ENCODE measurements at regions not wholly inside any gene's neighbourhood (a gene's known extent, or its start where the extent isn't known, plus 50 kb on each side); places are given as distances from the start of the nearest gene placed in this dataset.

DNA sequence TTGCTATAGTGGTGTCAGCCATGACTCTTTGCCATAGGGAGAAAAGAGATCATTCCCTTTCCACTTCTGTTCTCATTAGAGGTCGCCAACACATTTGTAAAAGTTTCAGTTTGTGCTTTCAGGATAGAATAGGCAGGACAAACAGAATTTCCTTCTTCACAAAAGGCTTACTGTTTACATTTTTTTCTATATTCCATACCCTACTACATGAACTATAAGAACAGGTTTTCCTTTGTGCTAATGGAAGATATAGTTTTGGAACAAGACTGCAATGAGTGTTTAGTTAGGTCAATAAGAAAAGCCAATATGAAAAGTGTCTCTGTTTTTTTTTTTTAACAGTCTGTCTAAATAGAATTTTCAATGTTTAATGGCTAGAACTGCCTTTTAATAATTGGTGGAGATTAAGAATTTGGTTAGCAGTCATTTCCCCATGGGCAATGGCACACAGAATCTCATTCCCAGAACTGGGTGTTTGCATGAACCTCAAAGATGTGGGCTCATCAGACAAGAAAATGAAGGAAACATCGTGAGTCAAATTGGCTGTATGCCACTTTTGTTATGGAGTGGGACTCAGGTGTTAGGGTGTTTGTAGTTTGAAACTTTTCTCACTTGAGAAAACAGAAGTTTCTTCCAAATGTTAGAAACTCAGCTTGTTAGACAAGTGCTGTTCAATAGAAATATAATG, 75.2 kb upstream of the PRLR start:
- Histone ChIP-seq H3K4me3 (ENCODE audit: low read length in 3 of 3) (no peak overlapping the region), H3K4me1 (ENCODE audit: control insufficient read depth in 2 of 3, insufficient read depth in 2 of 3, low read depth in 1 of 3, low read length in 3 of 3) (no peaks in the 10 kb centered on the region), H3K36me3 (ENCODE audit: control insufficient read depth in 2 of 3, insufficient read depth in 3 of 3, low read length in 3 of 3) (no peaks in the 10 kb centered on the region), H3K9me3 (ENCODE audit: control insufficient read depth in 2 of 3, insufficient read depth in 1 of 3, low read length in 3 of 3) (no peaks in the 10 kb centered on the region), H3K27ac (ENCODE audit: low read depth in 2 of 2, low read length in 2 of 2) (no peak overlapping the region), H3K27me3 (ENCODE audit: control insufficient read depth, insufficient read depth, low read length) (no peaks in the 10 kb centered on the region), H3K9ac (ENCODE audit: low read length in 3 of 3) (no peak overlapping the region)
- DNase-seq (no peak), FAIRE-seq (no peak)
- intact Hi-C loops (cut with DNase I) = no loop called here
- no peak for TF ChIP-seq CTCF (IDR thresholded peaks at IDR 0.05; ENCODE audit: borderline replicate concordance, extremely low read depth, insufficient read depth)

GRCh38 chr5:35304291-35304690, 74.0 kb upstream of the PRLR start:
- FAIRE-seq = no peak
- no peak for DNase-seq

GRCh38 chr5:35303152-35303551, 72.9 kb upstream of the PRLR start:
- Histone ChIP-seq H3K27ac (ENCODE audit: low read depth in 2 of 2, low read length in 2 of 2) (no peak overlapping the region), H3K9ac (ENCODE audit: low read length in 3 of 3) (no peak overlapping the region), H3K4me1 (ENCODE audit: control insufficient read depth in 2 of 3, insufficient read depth in 2 of 3, low read depth in 1 of 3, low read length in 3 of 3) (no peaks in the 10 kb centered on the region), H3K36me3 (ENCODE audit: control insufficient read depth in 2 of 3, insufficient read depth in 3 of 3, low read length in 3 of 3) (no peaks in the 10 kb centered on the region), H3K9me3 (ENCODE audit: control insufficient read depth in 2 of 3, insufficient read depth in 1 of 3, low read length in 3 of 3) (no peaks in the 10 kb centered on the region), H3K4me3 (ENCODE audit: low read length in 3 of 3) (no peak overlapping the region), H3K27me3 (ENCODE audit: control insufficient read depth, insufficient read depth, low read length) (no peaks in the 10 kb centered on the region)
- TF ChIP-seq CTCF (IDR thresholded peaks at IDR 0.05; ENCODE audit: borderline replicate concordance, extremely low read depth, insufficient read depth) = no peak
- peak in 1 of 5 donors; percentile 11 for DNase-seq
- intact Hi-C loops (cut with DNase I) = no loop called here
- FAIRE-seq = no peak

More at GRCh38 chr5:35304291-35304690, 74.0 kb upstream of the PRLR start:
- Histone ChIP-seq H3K4me3 (ENCODE audit: low read length in 3 of 3) (no peak overlapping the region), H3K9ac (ENCODE audit: low read length in 3 of 3) (no peak overlapping the region), H3K9me3 (ENCODE audit: control insufficient read depth in 2 of 3, insufficient read depth in 1 of 3, low read length in 3 of 3) (no peaks in the 10 kb centered on the region), H3K27ac (ENCODE audit: low read depth in 2 of 2, low read length in 2 of 2) (no peak overlapping the region), H3K4me1 (ENCODE audit: control insufficient read depth in 2 of 3, insufficient read depth in 2 of 3, low read depth in 1 of 3, low read length in 3 of 3) (no peaks in the 10 kb centered on the region), H3K36me3 (ENCODE audit: control insufficient read depth in 2 of 3, insufficient read depth in 3 of 3, low read length in 3 of 3) (no peaks in the 10 kb centered on the region), H3K27me3 (ENCODE audit: control insufficient read depth, insufficient read depth, low read length) (no peaks in the 10 kb centered on the region)
- TF ChIP-seq CTCF (IDR thresholded peaks at IDR 0.05; ENCODE audit: borderline replicate concordance, extremely low read depth, insufficient read depth) = no peak
- intact Hi-C loops (cut with DNase I) = no loop called here

DNA sequence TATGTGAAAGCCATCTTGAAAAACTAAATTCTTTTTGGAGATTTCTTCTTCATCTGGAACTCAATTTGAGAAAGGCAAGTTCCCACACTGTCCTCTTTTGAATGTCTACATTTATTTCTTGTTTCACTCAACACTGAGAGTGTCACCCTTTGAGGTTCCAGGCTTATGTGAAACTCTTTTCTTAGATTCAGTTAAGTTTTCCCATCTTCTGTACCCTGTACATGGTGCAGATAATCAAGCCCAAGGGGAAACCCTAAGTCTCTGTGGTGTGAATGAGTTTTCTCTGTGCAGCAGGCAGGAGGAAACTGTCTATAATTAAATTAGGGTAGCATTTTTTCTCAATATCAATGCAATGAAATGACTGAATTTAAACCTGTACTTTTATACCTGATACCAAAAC, 72.3 kb upstream of the PRLR start:
- FAIRE-seq = no peak
- intact Hi-C loops (cut with DNase I) = no loop called here

More for the DNA sequence above, 72.3 kb upstream of the PRLR start:
- no peak overlapping the region for H3K9ac ChIP-seq (ENCODE audit: low read length in 3 of 3)
- no peak overlapping the region for H3K27ac ChIP-seq (ENCODE audit: low read depth in 2 of 2, low read length in 2 of 2)
- no peaks in the 10 kb centered on the region for H3K36me3 ChIP-seq (ENCODE audit: control insufficient read depth in 2 of 3, insufficient read depth in 3 of 3, low read length in 3 of 3)
- H3K9me3 ChIP-seq (ENCODE audit: control insufficient read depth in 2 of 3, insufficient read depth in 1 of 3, low read length in 3 of 3) = no peaks in the 10 kb centered on the region
- TF ChIP-seq CTCF (IDR thresholded peaks at IDR 0.05; ENCODE audit: borderline replicate concordance, extremely low read depth, insufficient read depth) = no peak
- no peak for DNase-seq
- no peaks in the 10 kb centered on the region for H3K4me1 ChIP-seq (ENCODE audit: control insufficient read depth in 2 of 3, insufficient read depth in 2 of 3, low read depth in 1 of 3, low read length in 3 of 3)
- no peaks in the 10 kb centered on the region for H3K27me3 ChIP-seq (ENCODE audit: control insufficient read depth, insufficient read depth, low read length)
- H3K4me3 ChIP-seq (ENCODE audit: low read length in 3 of 3) = no peak overlapping the region
